Bronchial epithelial cell (primary cell): ENCODE measurements at regions not wholly inside any gene's neighbourhood (a gene's known extent, or its start where the extent isn't known, plus 50 kb on each side); places are given as distances from the start of the nearest gene placed in this dataset.
"Not testable (repeated sequence)": the region's sequence is repeated elsewhere in the genome, so short reads cannot be mapped to it uniquely, and the experiment has no call there.

ENCODE experiments used
- DNase-seq: peaks from one replicate; pipeline ENCODE4 v3.0.0-alpha.2; 2010; ENCODE audit warnings: low read depth
- FAIRE-seq: peaks from 2 replicates; lab custom pipeline; 2011; peaks lifted over from hg19 to GRCh38; lab: Jason Lieb, UNC
- H3K27me3 ChIP-seq: 2 replicates; pipeline ENCODE4 v1.5.1; 2011; ENCODE audit warnings: low read length; ENCODE audit not compliant: control insufficient read depth, insufficient read depth
- H3K36me3 ChIP-seq: 2 replicates; pipeline ENCODE4 v1.5.1; 2011; ENCODE audit warnings: low read length; ENCODE audit not compliant: control insufficient read depth, insufficient read depth
- H3K4me3 ChIP-seq: 2 replicates; pipeline ENCODE4 v1.5.1; 2011; ENCODE audit warnings: mild to moderate bottlenecking, low read depth, low read length, control low read depth
- TF ChIP-seq, protein P1 (sequence below): IDR thresholded peaks from 2 replicates; pipeline ENCODE4 v1.5.1; 2011; ENCODE audit warnings: mild to moderate bottlenecking, moderate library complexity, low read length, control low read depth, inconsistent platforms; ENCODE audit not compliant: insufficient read depth, severe bottlenecking

- FAIRE-seq: no peak
- DNase-seq: no peak
- H3K4me3 ChIP-seq: no peak overlapping the region
- H3K36me3 ChIP-seq: no peaks in the 10 kb centered on the region
- TF ChIP-seq, protein P1, sequence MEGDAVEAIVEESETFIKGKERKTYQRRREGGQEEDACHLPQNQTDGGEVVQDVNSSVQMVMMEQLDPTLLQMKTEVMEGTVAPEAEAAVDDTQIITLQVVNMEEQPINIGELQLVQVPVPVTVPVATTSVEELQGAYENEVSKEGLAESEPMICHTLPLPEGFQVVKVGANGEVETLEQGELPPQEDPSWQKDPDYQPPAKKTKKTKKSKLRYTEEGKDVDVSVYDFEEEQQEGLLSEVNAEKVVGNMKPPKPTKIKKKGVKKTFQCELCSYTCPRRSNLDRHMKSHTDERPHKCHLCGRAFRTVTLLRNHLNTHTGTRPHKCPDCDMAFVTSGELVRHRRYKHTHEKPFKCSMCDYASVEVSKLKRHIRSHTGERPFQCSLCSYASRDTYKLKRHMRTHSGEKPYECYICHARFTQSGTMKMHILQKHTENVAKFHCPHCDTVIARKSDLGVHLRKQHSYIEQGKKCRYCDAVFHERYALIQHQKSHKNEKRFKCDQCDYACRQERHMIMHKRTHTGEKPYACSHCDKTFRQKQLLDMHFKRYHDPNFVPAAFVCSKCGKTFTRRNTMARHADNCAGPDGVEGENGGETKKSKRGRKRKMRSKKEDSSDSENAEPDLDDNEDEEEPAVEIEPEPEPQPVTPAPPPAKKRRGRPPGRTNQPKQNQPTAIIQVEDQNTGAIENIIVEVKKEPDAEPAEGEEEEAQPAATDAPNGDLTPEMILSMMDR: no peak
- no peaks in the 10 kb centered on the region for H3K27me3 ChIP-seq
Measured at GRCh38 chr11:87769661-87770060, 405.6 kb downstream of the RAB38 start.

DNA sequence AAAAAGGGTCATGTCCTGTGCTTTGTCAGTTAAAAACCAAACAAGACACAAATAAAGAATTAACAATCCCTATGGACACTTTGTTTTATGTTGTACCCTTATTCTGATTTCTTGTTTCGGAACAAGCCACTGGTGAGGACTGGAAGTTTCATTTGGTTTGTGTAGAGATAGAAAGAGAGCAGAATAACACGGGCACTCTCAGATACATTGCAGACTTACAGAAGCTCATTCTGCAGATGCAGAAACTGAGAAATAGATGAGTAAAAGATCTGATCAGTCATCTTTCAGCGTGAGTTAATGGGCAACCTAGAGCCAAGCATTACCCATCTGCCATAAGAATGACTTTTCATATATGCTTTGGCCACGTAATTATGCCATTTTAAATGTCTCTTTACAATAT, 407.6 kb downstream of the RAB38 start:
- DNase-seq: no peak
- FAIRE-seq: no peak
- Histone ChIP-seq H3K4me3 (no peak overlapping the region), H3K27me3 (no peaks in the 10 kb centered on the region), H3K36me3 (no peaks in the 10 kb centered on the region)
- TF ChIP-seq, protein P1: no peak

- FAIRE-seq, H3K4me3 ChIP-seq, H3K27me3 ChIP-seq, H3K36me3 ChIP-seq, DNase-seq: not testable (repeated sequence)
Measured at GRCh38 chr11:87764075-87764474, 411.2 kb downstream of the RAB38 start.

- Histone ChIP-seq H3K4me3 (no peak overlapping the region), H3K27me3 (no peaks in the 10 kb centered on the region), H3K36me3 (no peaks in the 10 kb centered on the region)
- DNase-seq: peak; percentile 26
- TF ChIP-seq, protein P1: no peak
- FAIRE-seq: no peak
Measured at GRCh38 chr11:87754685-87755084, 420.6 kb downstream of the RAB38 start.

GRCh38 chr11:87753143-87753542, 422.1 kb downstream of the RAB38 start:
- Histone ChIP-seq H3K4me3 (no peak overlapping the region), H3K36me3 (no peaks in the 10 kb centered on the region), H3K27me3 (no peaks in the 10 kb centered on the region)
- DNase-seq: no peak
- no peak for FAIRE-seq
- TF ChIP-seq, protein P1: no peak

GRCh38 chr11:87743007-87743406, 432.2 kb downstream of the RAB38 start:
- FAIRE-seq (no peak), DNase-seq (no peak)
- Histone ChIP-seq H3K4me3 (no peak overlapping the region), H3K36me3 (no peaks in the 10 kb centered on the region), H3K27me3 (no peaks in the 10 kb centered on the region)
- TF ChIP-seq, protein P1: no peak
